Renal cortical epithelial cell (primary cell): ENCODE measurements at regions not wholly inside any gene's neighbourhood (a gene's known extent, or its start where the extent isn't known, plus 50 kb on each side); places are given as distances from the start of the nearest gene placed in this dataset.
A peak's percentile ranks its signal among the peaks of the same experiment; 100 is the strongest.
"Not testable (repeated sequence)": the region's sequence is repeated elsewhere in the genome, so short reads cannot be mapped to it uniquely, and the experiment has no call there.

Source experiments
- DNase-seq: peaks from one replicate; pipeline ENCODE4 v3.0.0-alpha.2; 2011; ENCODE audit warnings: low read depth

DNA sequence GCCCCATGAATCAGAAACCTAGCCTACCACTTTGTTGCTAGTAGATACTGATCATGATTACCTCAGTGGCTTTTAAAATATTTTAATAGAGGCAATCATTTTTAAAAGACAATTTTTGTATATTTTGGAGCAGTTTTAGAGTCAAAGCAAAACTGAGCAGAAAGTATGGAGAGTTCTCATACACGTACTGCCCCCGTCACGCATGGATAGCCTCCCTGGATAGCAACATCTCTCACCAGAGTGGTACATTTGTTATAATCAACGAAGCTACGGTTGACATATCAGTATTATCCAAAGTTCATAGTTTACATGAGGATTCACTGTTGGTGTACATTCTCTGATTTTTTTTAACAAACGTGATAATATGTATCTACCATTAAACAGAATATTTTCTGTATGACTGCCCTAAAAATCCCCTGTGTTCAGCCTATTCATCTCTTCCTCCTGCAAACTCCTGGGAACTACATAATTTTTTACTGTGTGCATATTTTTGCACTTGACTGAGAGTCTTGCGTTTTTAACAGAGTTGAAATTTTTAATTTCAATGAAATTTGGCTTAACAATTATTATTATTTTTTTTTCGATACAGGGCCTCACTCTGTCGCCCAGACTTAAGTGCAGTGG is 1436.8 kb upstream of the PCDH9 start:
- DNase-seq, result no peak

DNA sequence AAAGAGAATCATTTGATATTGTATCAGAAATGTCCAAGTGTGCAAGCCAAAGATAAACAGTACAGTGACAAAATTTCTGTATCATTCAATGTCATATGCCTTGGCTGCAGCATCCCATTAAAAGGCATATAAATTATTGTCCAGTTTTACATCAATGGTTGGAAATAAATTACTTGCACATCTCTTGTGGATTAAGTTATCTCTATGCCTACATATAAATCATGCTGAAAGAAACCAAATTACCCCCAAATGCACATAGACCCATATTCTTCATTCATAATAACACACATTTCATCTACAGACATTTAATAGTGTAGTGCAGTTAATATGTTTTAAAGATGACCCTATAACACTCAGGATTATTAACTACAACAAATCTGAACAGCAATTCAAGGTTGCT is 1415.7 kb upstream of the PCDH9 start:
- no peak for DNase-seq

DNA sequence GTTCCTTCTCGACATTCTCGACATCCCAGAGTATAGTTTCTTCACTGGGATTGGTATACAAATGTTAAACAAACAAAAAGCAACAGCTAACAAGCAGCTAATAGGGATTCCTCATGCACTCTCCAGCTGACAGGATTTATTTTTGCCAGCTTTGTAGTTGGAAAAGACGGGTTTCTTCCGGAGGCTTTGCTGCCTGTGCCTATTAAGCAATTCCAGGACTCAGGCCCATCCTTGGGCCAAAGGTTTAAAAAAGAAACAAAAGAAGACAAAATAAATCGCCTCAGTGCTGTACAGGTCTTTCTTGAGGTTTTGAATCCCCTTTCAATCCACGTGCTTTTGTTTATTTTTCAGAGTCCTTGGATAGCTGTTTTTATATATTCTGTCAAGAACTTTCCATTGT is 1414.5 kb upstream of the PCDH9 start:
- DNase-seq, result no peak

DNA sequence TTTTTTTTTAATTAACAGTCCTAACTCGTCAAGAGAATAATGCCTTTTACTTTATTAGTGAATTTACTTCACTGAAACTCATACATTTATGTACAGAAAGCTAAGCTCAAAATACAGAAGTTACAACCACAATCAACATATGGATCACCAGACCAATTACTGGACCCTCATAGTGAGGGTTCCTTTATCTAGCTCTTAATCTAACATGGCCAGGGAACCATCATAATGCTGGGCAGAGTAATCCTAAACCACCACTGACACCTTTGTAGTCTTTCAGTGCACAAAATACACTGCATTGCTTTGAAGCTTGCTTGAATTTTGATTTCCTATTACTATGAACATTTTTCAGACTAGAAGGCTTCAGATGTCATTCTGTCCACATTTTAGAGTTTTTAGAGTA is 1406.6 kb upstream of the PCDH9 start:
- DNase-seq, result no peak

DNA sequence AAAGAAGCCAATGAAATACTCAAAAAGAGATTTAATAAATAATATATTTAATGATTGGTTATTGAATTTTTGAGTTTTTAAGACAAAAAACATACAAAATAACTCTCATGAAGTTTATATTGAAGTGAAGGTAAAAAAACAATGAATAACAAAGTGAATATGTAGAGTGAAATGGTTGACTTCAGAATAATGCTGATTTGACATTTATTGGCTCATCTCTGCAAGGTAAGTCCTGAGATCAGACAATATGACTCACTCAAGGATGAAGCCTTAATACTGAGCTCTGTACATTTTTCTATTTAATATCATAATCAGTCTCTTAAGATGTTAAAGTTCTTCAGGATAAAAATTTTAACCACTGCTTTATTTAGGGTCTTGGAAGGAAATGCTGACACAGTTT is 1398.9 kb upstream of the PCDH9 start:
- no peak for DNase-seq

DNA sequence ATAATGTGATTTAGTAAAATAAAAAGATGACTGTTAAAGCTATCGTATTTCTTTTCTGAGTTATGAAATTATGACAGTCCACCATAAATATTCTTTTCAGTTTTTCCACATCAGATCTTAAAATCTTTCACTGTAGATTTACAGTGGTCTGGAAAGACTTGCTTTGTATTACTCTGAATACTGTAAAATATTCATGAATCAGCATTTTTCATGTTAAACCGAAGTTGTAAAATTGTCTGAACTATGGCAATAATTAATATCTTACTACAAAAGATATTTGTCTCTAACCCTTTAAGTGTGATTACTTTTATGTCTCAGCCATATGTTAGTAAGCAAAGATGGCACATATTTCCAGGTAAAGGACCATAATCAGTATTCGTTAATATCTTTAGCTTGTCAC is 1397.2 kb upstream of the PCDH9 start:
- DNase-seq, result no peak

DNA sequence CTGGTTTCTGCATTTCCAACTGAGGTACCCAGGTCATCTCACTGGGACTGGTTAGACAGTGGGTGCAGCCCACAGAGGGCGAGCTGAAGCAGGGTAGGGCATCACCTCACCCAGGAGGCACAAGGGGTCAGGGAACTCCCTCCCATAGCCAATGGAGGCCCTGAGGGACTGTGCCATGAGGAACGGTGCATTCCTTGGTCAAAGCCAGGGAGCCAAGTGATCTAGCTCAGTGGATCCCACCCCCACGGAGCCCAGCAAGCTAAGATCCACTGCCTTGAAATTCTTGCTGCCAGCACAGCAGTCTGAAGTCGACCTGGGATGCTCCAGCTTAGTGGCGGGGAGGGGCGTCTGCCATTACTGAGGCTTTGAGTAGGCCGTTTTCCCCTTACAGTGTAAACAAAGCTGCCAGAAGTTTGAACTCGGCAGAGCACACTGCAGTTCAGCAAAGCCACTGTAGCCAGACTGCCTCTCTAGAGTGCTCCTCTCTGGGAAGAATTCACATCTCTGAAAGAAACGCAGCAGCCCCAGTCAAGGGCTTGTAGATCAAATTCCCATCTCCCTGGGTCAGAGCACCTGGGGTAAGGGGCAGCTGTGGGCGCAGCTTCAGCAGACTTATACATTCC is 1386.6 kb upstream of the PCDH9 start:
- no peak for DNase-seq

DNA sequence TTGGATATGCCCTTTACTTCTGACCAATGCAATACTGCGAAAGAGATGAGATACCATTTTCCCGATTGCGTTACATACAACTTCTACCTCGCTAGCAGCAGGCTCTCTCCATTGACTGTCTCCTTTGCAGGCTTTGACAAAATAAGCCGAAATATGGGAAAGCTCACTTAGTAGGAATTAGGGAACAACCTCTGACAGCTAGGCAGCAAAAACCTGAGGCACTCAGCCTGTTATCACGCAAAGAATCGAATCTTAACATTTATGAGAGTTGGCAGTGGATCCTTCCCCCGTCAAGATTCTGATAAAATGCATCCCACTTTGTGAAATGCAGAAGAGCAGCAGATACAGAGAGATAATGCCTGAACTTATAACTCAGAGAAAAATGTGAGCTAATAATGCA is 1379.5 kb upstream of the PCDH9 start:
- no peak for DNase-seq

DNA sequence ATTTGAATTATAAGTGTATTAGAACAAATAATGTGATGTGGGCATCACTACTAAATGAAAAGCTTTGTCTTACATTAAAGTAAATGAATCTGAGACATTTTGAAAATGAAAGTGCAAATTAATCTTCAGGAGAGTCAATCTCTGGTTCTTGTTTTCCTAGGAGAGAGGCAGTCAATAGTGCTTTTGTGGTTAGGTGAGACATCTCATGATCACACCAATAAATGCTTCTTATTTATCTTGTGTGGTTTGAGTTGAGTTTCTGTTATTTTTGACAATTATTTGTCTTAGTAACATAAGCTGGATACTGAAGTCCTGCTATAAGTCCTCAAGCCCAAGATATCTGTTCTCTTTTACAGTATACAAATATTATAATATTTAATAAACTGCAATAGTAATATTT is 1378.0 kb upstream of the PCDH9 start:
- peak; percentile 3 for DNase-seq

DNA sequence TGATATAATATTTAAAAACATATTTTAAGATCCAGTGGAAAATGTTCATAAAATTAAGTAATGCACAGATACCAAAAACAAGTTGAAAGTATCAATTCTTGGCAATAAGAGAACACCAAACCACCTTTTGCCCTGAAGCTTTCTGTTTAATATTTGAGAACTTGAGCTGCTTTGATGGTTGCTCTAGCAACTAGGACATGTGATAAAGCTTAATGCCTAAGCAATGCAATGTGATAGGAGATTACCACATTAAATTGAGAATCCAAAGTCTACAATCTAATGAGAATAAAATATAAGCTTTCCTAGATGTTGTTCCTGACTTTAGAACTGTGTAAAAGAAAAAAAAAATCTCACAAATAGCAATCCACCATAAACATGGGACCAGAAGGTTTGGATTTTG is 1367.5 kb upstream of the PCDH9 start:
- peak; percentile 22 for DNase-seq

DNA sequence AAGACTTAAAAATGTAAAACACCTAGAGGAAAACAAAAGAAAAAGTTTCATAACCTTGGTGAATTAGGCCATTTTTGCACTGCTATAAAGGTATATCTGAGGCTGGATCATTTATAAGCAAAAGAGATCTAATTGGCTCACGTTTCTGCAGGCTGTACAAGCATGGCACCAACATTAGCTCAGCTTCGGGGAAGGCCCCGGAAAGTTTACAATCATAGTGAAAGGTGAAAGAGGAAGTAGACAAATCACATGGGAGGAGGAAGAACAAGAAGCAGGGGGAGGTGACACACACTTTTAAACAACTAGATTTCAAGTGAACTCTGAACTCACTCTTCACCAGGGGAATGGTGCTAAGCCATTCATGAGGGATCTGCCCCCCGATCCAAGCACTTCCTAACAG is 1358.5 kb upstream of the PCDH9 start:
- no peak for DNase-seq

DNA sequence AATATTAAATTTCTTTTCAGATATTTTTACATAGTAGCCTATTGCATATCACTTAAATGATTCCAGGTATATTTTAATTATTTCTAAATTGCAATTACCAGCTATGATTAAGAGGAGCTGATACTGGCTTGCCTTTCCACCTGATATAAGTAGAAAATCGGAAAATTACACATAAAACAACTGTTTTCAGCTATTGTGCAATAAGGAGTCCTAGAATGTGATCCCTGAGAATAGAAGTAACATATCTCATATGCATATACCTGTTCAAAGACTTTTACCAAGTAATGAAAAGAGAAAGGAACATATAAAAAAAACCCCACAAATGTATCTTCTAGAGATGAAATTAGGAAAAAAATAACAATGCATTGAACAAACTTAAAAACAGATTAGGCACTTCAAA is 1354.6 kb upstream of the PCDH9 start:
- no peak for DNase-seq

DNA sequence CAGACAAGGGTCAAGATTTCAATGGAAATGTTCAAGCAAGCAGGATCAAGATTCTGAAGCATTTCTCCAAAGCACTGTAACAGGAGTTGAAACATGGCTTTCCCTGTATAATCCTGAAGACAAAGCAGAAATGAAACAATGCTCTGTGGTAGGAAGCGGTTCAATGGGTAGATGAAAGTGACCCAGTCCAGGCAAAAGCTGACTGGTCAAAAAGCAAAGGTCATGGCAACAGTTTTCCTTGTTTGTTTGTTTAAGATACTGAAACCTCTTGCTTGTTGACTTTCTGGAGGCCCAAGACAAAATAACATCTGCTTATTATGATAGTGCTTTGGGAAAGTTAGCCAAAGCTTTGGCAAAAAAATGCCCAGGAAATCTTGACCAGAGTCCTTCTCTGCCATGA is 1343.9 kb upstream of the PCDH9 start:
- no peak for DNase-seq

DNA sequence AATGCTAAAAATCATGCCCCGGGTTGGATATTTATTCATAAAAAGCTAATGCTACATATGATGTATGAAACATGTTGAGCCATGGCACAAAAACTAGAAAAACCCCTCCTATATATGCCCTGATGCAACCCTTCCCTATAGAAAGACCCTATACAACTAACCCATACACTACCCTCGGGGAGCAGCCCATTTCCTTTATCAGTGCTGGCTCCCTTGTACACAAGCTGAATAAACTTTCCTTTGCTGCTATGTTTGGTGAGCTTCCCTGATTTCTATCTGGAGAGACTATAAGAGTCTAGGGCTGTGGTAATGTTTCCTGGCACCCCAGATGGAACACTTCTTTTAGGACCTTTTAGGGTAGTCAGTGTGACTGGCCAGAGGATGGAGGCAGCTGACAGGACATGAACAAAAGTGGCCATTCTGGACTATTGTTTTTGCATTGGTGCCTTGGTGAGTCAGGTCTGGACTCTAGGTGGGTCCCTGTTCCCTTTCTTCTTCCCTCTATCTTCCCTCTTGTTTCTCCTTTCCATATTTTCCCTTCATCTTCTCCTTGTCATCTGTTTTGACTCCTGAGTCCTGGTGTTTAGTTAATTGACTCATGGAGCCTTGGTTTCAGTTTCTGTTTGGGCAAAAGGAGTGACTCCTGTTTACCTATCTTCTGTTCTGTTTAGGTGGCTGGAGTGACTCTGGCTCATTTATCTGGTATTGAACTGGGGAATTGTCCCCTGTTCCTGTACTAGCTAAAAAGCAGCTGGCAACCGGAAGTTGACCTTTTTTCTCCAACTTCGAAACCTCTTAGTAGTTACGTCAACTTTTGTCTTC is 1321.8 kb upstream of the PCDH9 start:
- peak; percentile 31 for DNase-seq

DNA sequence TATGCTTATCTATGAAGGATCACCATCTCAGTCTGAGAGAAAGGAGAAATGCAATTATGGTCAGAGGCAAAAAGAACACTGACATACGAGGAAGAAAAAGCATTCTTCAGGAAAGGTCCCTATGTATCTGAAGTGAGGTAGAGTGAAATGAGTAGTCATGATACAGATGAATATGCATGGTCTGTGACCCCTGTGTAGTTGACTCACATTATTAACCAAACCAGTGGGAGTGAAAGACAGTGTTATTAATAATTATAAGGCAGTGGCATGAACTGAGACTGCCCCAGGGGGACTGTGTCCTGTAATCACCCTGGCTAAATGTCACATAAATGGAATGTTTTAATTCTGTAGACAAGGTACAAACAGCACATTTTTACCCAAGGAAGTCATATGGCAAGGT is 1320.2 kb upstream of the PCDH9 start:
- peak; percentile 82 for DNase-seq

DNA sequence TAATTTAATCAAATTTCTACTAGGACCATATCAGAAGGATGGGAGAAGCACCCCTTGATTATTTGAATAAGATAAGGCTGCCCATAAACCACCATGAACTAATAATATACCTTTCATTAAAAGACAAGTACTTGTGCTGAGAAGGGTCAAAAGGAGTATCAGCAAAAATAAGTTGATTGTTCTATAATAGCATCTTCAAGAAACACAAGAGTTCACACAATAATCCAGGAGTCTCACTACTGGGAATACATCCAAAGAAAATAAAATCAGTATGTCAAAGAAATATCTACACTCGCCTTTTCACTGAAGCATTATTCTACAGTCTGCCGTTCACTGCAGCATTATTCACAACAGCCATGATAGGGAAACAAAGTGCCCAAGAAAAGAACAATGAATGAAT is 1310.1 kb upstream of the PCDH9 start:
- no peak for DNase-seq

DNA sequence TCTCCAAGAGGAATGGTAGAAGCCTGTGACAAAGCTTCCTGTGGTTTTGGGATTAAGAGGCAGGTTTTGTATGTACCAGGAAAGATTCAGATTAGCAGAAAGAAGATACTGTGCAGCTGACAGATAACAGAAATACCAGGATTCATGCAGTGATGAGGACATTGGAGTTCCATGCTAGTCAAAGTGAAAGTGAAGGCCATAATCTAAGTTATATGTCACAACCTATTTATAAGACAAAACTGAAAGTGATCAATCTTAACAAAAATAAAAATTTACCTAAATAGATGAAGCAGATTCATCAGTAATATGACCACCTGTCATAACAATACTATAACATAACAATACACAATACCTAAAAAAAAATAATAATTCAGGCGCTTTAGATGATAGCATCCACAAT is 1305.2 kb upstream of the PCDH9 start:
- DNase-seq, result no peak

DNA sequence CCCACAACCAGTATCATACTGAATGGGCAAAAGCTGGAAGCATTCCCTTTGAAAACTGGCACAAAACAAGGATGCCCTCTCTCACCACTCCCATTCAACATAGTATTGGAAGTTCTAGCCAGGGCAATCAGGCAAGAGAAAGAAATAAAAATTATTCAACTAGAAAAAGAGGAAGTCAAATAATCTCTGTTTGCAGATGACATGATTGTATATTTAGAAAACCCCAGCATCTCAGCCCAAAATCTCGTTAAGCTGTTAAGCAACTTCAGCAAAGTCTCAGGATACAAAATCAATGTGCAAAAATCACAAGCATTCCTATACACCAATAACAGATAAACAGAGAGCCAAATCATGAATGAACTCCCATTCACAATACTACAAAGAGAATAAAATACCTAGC is 1297.0 kb upstream of the PCDH9 start:
- not testable (repeated sequence) for DNase-seq

DNA sequence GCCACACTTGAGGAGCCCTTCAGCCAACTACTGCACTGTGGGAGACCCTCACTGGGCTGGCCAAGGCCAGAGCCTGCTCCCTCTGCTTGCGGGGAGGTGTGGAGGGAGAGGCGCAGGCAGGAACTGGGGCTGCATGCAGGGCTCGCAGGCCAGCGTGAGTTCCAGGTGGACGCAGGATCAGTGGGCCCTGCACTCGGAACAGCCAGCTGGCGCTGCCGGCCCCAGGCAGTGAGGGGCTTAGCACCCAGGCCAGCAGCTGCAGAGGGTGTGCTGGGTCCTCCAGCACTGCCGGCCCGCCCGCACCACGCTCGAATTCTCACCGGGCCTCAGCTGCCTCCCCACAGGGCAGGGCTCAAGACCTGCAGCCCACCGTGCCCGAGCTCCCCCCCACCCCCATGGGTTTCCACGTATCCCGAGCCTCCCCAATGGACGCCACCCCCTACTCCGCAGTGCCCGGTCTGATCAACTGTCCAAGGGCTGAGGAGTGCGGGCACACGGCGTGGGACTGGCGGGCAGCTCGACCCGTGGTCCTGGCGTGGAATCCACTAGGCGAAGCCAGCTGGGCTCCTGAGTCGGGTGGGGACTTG is 1293.8 kb upstream of the PCDH9 start:
- DNase-seq, result no peak

DNA sequence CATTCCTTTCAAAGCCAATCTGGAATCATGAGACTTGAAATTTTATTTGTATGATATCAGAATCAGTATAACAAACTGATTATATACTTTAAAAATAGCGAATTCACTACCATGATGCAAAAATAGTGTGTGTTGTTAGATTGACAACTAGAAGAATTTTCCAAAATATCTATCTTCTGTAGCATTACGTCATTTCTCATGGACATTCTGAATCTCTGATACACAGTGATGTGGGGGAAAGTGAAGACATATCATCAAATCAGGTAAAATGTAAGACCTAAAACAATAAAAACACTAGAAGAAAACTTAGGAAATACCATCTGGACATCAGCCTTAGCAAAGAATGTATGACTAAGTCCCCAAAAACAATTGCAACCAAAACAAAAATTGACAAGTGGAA is 1292.0 kb upstream of the PCDH9 start:
- DNase-seq, result no peak

DNA sequence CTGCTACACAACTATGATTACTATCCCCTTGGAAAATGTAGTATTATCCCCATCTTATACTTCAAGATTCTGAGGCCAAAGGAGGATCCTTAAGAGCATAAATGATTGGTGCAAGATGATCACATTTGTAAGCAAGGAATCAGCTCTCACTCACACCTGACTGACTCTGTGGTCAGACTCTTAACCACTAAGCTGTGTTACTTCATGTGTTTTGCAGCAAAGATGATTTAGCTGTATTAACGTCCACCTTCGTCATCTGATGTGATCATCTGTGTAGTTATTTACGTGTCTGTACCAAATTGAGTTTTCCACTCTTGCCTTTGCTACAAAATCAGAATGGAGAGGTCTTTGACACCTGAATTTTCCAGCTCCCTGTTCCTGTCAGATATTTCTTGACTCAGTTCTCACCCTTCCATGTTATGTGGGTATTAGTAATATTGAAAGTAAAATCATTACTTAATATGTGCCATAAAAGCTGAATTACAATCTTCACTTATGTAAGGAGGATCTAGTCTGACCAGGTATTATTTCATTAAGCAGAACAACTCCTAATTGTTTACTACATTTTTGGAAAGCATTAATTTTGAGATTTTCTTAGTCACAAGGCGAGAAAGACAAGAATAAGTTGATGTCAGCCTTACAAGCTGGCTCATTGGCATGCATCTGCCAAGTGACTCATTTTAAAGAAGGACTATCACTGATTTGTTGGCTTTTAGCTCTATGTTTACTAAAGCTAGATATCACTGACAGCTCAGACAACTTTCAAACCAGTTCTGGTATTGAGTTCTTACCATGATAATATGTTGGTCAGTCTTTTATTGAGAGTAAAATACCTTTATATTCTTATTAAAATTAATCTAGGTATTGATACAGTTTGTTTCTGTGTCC is 1279.8 kb upstream of the PCDH9 start:
- DNase-seq, result peak; percentile 21
